GM12875 (cell line): ENCODE measurements at regions not wholly inside any gene's neighbourhood (a gene's known extent, or its start where the extent isn't known, plus 50 kb on each side); places are given as distances from the start of the nearest gene placed in this dataset.

ENCODE experiments used
- H3K4me3 ChIP-seq: one replicate; pipeline ENCODE4 v1.5.1; 2011; ENCODE audit warnings: low read depth, low read length, control low read depth
- CTCF ChIP-seq: IDR thresholded peaks from 2 replicates; pipeline ENCODE4 v1.5.1; 2011; ENCODE audit warnings: low read depth, mild to moderate bottlenecking, control low read depth, inconsistent platforms, low read length, moderate library complexity, borderline replicate concordance; ENCODE audit not compliant: insufficient read depth

GRCh38 chr16:48049847-48050246 is 105.9 kb downstream of the ABCC12 start:
- no peak for TF ChIP-seq CTCF
- no peak overlapping the region for H3K4me3 ChIP-seq

GRCh38 chr16:48047720-48048119 is 108.1 kb downstream of the ABCC12 start:
- H3K4me3 ChIP-seq, result no peak overlapping the region
- TF ChIP-seq CTCF, result no peak

GRCh38 chr16:48047241-48047640 is 108.6 kb downstream of the ABCC12 start:
- TF ChIP-seq CTCF, result no peak
- H3K4me3 ChIP-seq, result no peak overlapping the region

GRCh38 chr16:48044117-48044516 is 111.7 kb downstream of the ABCC12 start:
- TF ChIP-seq CTCF, result no peak
- no peak overlapping the region for H3K4me3 ChIP-seq

GRCh38 chr16:48041981-48042421 is 113.8 kb downstream of the ABCC12 start:
- TF ChIP-seq CTCF, result peak; percentile 8; the same call in 1 of the 2 replicates
- no peak overlapping the region for H3K4me3 ChIP-seq

GRCh38 chr16:48035142-48035541 is 120.7 kb downstream of the ABCC12 start:
- TF ChIP-seq CTCF, result no peak
- no peak overlapping the region for H3K4me3 ChIP-seq

- H3K4me3 ChIP-seq, result no peak overlapping the region
- no peak for TF ChIP-seq CTCF
These were observed 124.9 kb downstream of the ABCC12 start for GRCh38 chr16:48030926-48031325.
